ENCODE measurements at regions not wholly inside any gene's neighbourhood (a gene's known extent, or its start where the extent isn't known, plus 50 kb on each side); places are given as distances from the start of the nearest gene placed in this dataset.

- Histone ChIP-seq H3K9me3 (peaks cover 0 to 9% (median 0%) of the 10 kb centered on the region in 3 donors), H3K4me3 (no peak overlapping the region), H3K36me3 (replicated peaks in 1 of 2; ENCODE audit: insufficient read depth in 1 of 2, low read depth in 2 of 2) (no peaks in the 10 kb centered on the region), H3K27me3 (no peaks in the 10 kb centered on the region), H3K4me1 (no peaks in the 10 kb centered on the region), H3K27ac (no peak overlapping the region)
- TF ChIP-seq POLR2A (IDR thresholded peaks at IDR 0.05) (no peak), CTCF (IDR thresholded peaks at IDR 0.05) (no peak)
- ATAC-seq, result no peak
- intact Hi-C loops (cut with DNase I), result no loop called here
- 54 to 60% methylated on average over 2 of the region's 2 CpGs for WGBS, 2 donors
- DNase-seq, result no peak
These were observed 1316.2 kb downstream of the CDH8 start for GRCh38 chr16:60720060-60720459.

GRCh38 chr16:60717808-60718207, 1318.4 kb downstream of the CDH8 start:
- 45 to 46% methylated on average over 2 of the region's 2 CpGs for WGBS, 2 donors
- Histone ChIP-seq H3K36me3 (replicated peaks in 1 of 2; ENCODE audit: insufficient read depth in 1 of 2, low read depth in 2 of 2) (no peaks in the 10 kb centered on the region), H3K4me1 (no peaks in the 10 kb centered on the region), H3K9me3 (peaks cover 0 to 9% (median 0%) of the 10 kb centered on the region in 3 donors), H3K4me3 (no peak overlapping the region), H3K27me3 (no peaks in the 10 kb centered on the region), H3K27ac (no peak overlapping the region)
- intact Hi-C loops (cut with DNase I), result no loop called here
- TF ChIP-seq POLR2A (IDR thresholded peaks at IDR 0.05) (no peak), CTCF (IDR thresholded peaks at IDR 0.05) (no peak)
- DNase-seq (no peak), ATAC-seq (no peak)

- intact Hi-C loops (cut with DNase I), result no loop called here
- ATAC-seq, result no peak
- 24 to 27% methylated on average over 3 of the region's 3 CpGs for WGBS, 2 donors
- Histone ChIP-seq H3K9me3 (no peaks in the 10 kb centered on the region), H3K4me1 (no peaks in the 10 kb centered on the region), H3K27ac (no peak overlapping the region), H3K4me3 (no peak overlapping the region), H3K36me3 (replicated peaks in 1 of 2; ENCODE audit: insufficient read depth in 1 of 2, low read depth in 2 of 2) (no peaks in the 10 kb centered on the region), H3K27me3 (no peaks in the 10 kb centered on the region)
- no peak for TF ChIP-seq POLR2A (IDR thresholded peaks at IDR 0.05)
- no peak for TF ChIP-seq CTCF (IDR thresholded peaks at IDR 0.05)
- no peak for DNase-seq
These were observed 1324.1 kb downstream of the CDH8 start for GRCh38 chr16:60712144-60712543.

GRCh38 chr16:60704726-60705125, 1331.5 kb downstream of the CDH8 start:
- Histone ChIP-seq H3K27me3 (no peaks in the 10 kb centered on the region), H3K9me3 (no peaks in the 10 kb centered on the region), H3K27ac (no peak overlapping the region), H3K36me3 (replicated peaks in 1 of 2; ENCODE audit: insufficient read depth in 1 of 2, low read depth in 2 of 2) (no peaks in the 10 kb centered on the region), H3K4me1 (no peaks in the 10 kb centered on the region), H3K4me3 (no peak overlapping the region)
- no peak for TF ChIP-seq POLR2A (IDR thresholded peaks at IDR 0.05)
- no peak for TF ChIP-seq CTCF (IDR thresholded peaks at IDR 0.05)
- ATAC-seq (no peak), DNase-seq (no peak)
- intact Hi-C loops (cut with DNase I), result no loop called here
- WGBS, 2 donors, result 15 to 19% methylated on average over 1 of the region's 1 CpG

- intact Hi-C loops (cut with DNase I), result no loop called here
- Histone ChIP-seq H3K27ac (no peak overlapping the region), H3K9me3 (no peaks in the 10 kb centered on the region), H3K36me3 (replicated peaks in 1 of 2; ENCODE audit: insufficient read depth in 1 of 2, low read depth in 2 of 2) (no peaks in the 10 kb centered on the region), H3K27me3 (no peaks in the 10 kb centered on the region), H3K4me3 (no peak overlapping the region), H3K4me1 (no peaks in the 10 kb centered on the region)
- WGBS, 2 donors, result 21 to 29% methylated on average over 3 of the region's 3 CpGs
- DNase-seq (no peak), ATAC-seq (no peak)
- TF ChIP-seq CTCF (IDR thresholded peaks at IDR 0.05) (no peak), POLR2A (IDR thresholded peaks at IDR 0.05) (no peak)
These were observed 1333.1 kb downstream of the CDH8 start for GRCh38 chr16:60703096-60703495.
